ENCODE measurements at regions not wholly inside any gene's neighbourhood (a gene's known extent, or its start where the extent isn't known, plus 50 kb on each side); places are given as distances from the start of the nearest gene placed in this dataset.
"Not testable (repeated sequence)": the region's sequence is repeated elsewhere in the genome, so short reads cannot be mapped to it uniquely, and the experiment has no call there.

- no peak for DNase-seq (ENCODE audit: low read depth in 2 of 2)
Measured at GRCh38 chr12:18008642-18009041, 81.4 kb downstream of the RERGL start.

- DNase-seq (ENCODE audit: low read depth in 2 of 2), result no peak
Measured at GRCh38 chr12:17999174-17999801, 90.7 kb downstream of the RERGL start.

GRCh38 chr12:17992002-17992656 is 97.9 kb downstream of the RERGL start:
- DNase-seq (ENCODE audit: low read depth in 2 of 2), result peak; percentile 3

- no peak for DNase-seq (ENCODE audit: low read depth in 2 of 2)
Measured at GRCh38 chr12:17982556-17982955, 107.4 kb downstream of the RERGL start.

- no peak for DNase-seq (ENCODE audit: low read depth in 2 of 2)
Measured at GRCh38 chr12:17976202-17976601, 113.8 kb downstream of the RERGL start.

- DNase-seq (ENCODE audit: low read depth in 2 of 2), result no peak
Measured at GRCh38 chr12:17975763-17976162, 114.2 kb downstream of the RERGL start.

- no peak for DNase-seq (ENCODE audit: low read depth in 2 of 2)
Measured at GRCh38 chr12:17975239-17975638, 114.8 kb downstream of the RERGL start.

GRCh38 chr12:17971850-17972249 is 118.1 kb downstream of the RERGL start:
- DNase-seq (ENCODE audit: low read depth in 2 of 2), result no peak

GRCh38 chr12:17954788-17955187 is 135.2 kb downstream of the RERGL start:
- no peak for DNase-seq (ENCODE audit: low read depth in 2 of 2)

- no peak for DNase-seq (ENCODE audit: low read depth in 2 of 2)
Measured at GRCh38 chr12:17950898-17951297, 139.1 kb downstream of the RERGL start.

- no peak for DNase-seq (ENCODE audit: low read depth in 2 of 2)
Measured at GRCh38 chr12:17949558-17950141, 140.3 kb downstream of the RERGL start.

GRCh38 chr12:17928708-17929366 is 161.2 kb downstream of the RERGL start:
- no peak for DNase-seq (ENCODE audit: low read depth in 2 of 2)

- DNase-seq (ENCODE audit: low read depth in 2 of 2), result no peak
Measured at GRCh38 chr12:17918013-17918412, 172.0 kb downstream of the RERGL start.

GRCh38 chr12:17884581-17884980 is 205.4 kb downstream of the RERGL start:
- no peak for DNase-seq (ENCODE audit: low read depth in 2 of 2)

- DNase-seq (ENCODE audit: low read depth in 2 of 2), result no peak
Measured at GRCh38 chr12:17878714-17879113, 211.3 kb downstream of the RERGL start.

- no peak for DNase-seq (ENCODE audit: low read depth in 2 of 2)
Measured at GRCh38 chr12:17875230-17875629, 214.8 kb downstream of the RERGL start.

- DNase-seq (ENCODE audit: low read depth in 2 of 2), result no peak
Measured at GRCh38 chr12:17866802-17867201, 223.2 kb downstream of the RERGL start.

GRCh38 chr12:17855548-17855947 is 234.4 kb downstream of the RERGL start:
- DNase-seq (ENCODE audit: low read depth in 2 of 2), result not testable (repeated sequence)

GRCh38 chr12:17853054-17853453 is 236.9 kb downstream of the RERGL start:
- no peak for DNase-seq (ENCODE audit: low read depth in 2 of 2)

GRCh38 chr12:17841496-17841895 is 248.5 kb downstream of the RERGL start:
- DNase-seq (ENCODE audit: low read depth in 2 of 2), result no peak

GRCh38 chr12:17829813-17830212 is 260.2 kb downstream of the RERGL start:
- DNase-seq (ENCODE audit: low read depth in 2 of 2), result no peak

- no peak for DNase-seq (ENCODE audit: low read depth in 2 of 2)
Measured at GRCh38 chr12:17818931-17819330, 271.1 kb downstream of the RERGL start.

GRCh38 chr12:17810399-17810798 is 279.6 kb downstream of the RERGL start:
- no peak for DNase-seq (ENCODE audit: low read depth in 2 of 2)

Data from stimulated activated CD4-positive, alpha-beta T cell treated with anti-CD3 and anti-CD28 coated beads, Interleukin-4, amount 100 ng/mL, for 48 hours (primary cell).